PFSK-1 (cell line): ENCODE measurements at regions not wholly inside any gene's neighbourhood (a gene's known extent, or its start where the extent isn't known, plus 50 kb on each side); places are given as distances from the start of the nearest gene placed in this dataset.

Source experiments
- POLR2AphosphoS5 ChIP-seq: IDR thresholded peaks from 2 replicates; pipeline ENCODE4 v1.6.1; 2012; ENCODE audit warnings: low read depth, mild to moderate bottlenecking, control low read depth, low read length, moderate library complexity
- REST ChIP-seq, 2 experiments: IDR thresholded peaks; 2 replicates each; pipeline versions ENCODE4 v1.6.1 to v1.8.0; 2011 to 2012; ENCODE audit warnings: low read depth in 2 of 2, low read length in 2 of 2, control low read depth in 1 of 2, inconsistent platforms in 1 of 2, mild to moderate bottlenecking in 1 of 2, moderate library complexity in 1 of 2; ENCODE audit not compliant: insufficient read depth in 1 of 2
- TAF1 ChIP-seq: IDR thresholded peaks from 2 replicates; pipeline ENCODE4 v1.6.1; 2012; ENCODE audit warnings: low read length, control low read depth, borderline replicate concordance; ENCODE audit not compliant: insufficient read depth

GRCh38 chr7:25386311-25386744, 158.0 kb upstream of the NPVF start:
- TF ChIP-seq POLR2AphosphoS5, result no peak
- no peak for TF ChIP-seq REST (IDR thresholded peaks at IDR 0.05; ENCODE audit: insufficient read depth in 1 of 2, low read depth in 2 of 2, low read length in 2 of 2)
- TF ChIP-seq TAF1, result no peak
